GM23248 (cell line): ENCODE measurements at regions not wholly inside any gene's neighbourhood (a gene's known extent, or its start where the extent isn't known, plus 50 kb on each side); places are given as distances from the start of the nearest gene placed in this dataset.
A peak's percentile ranks its signal among the peaks of the same experiment; 100 is the strongest.

Experiments used
- DNase-seq: peaks from one replicate; pipeline ENCODE4 v3.0.0-alpha.2; 2015
- H2AFZ ChIP-seq: fragments of 200-600 bp; sonication (generic); 2 replicates; pipeline ENCODE4 v1.6.1; 2016; ENCODE audit warnings: antibody characterized with exemption
- H3F3A ChIP-seq: fragments of 200-600 bp; sonication (generic); 2 replicates; pipeline ENCODE4 v1.6.1; 2016; ENCODE audit warnings: mild to moderate bottlenecking, antibody characterized with exemption, mixed run types; ENCODE audit not compliant: insufficient read depth
- H3K27ac ChIP-seq: fragments of 200-600 bp; sonication (generic); 2 replicates; pipeline ENCODE4 v1.5.1; 2016; ENCODE audit warnings: mild to moderate bottlenecking
- H3K27me3 ChIP-seq: fragments of 200-600 bp; sonication (generic); replicated peaks from 2 replicates; pipeline ENCODE4 v1.6.1; 2016; ENCODE audit warnings: mild to moderate bottlenecking; ENCODE audit not compliant: insufficient read depth
- H3K36me3 ChIP-seq: fragments of 200-600 bp; sonication (generic); 2 replicates; pipeline ENCODE4 v1.6.1; 2016; ENCODE audit warnings: low read depth, mild to moderate bottlenecking
- H3K4me1 ChIP-seq: fragments of 200-600 bp; sonication (generic); 2 replicates; pipeline ENCODE4 v1.6.1; 2016; ENCODE audit warnings: mild to moderate bottlenecking; ENCODE audit not compliant: insufficient read depth
- H3K4me2 ChIP-seq: fragments of 200-600 bp; sonication (generic); one replicate; pipeline ENCODE4 v1.6.1; 2016; ENCODE audit warnings: mild to moderate bottlenecking; ENCODE audit not compliant: unreplicated experiment
- H3K4me3 ChIP-seq: fragments of 200-600 bp; sonication (generic); 2 replicates; pipeline ENCODE4 v1.5.1; 2016; ENCODE audit warnings: mild to moderate bottlenecking
- H3K79me2 ChIP-seq: fragments of 200-600 bp; sonication (generic); 2 replicates; pipeline ENCODE4 v1.6.1; 2016; ENCODE audit warnings: mild to moderate bottlenecking; ENCODE audit not compliant: insufficient read depth
- H3K9ac ChIP-seq: fragments of 200-600 bp; sonication (generic); 2 replicates; pipeline ENCODE4 v1.6.1; 2016; ENCODE audit warnings: mild to moderate bottlenecking
- H3K9me2 ChIP-seq: fragments of 200-600 bp; sonication (generic); 2 replicates; pipeline ENCODE4 v1.6.1; 2016; ENCODE audit warnings: mixed run types, mild to moderate bottlenecking, moderate library complexity; ENCODE audit not compliant: insufficient read depth
- H3K9me3 ChIP-seq: fragments of 200-600 bp; sonication (generic); one replicate; pipeline ENCODE4 v1.6.1; 2017; ENCODE audit warnings: low read depth
- H4K20me1 ChIP-seq: fragments of 200-600 bp; sonication (generic); 2 replicates; pipeline ENCODE4 v1.6.0; 2016; ENCODE audit not compliant: insufficient read depth
- EZH2 ChIP-seq: fragments of 200-600 bp; sonication (generic); IDR thresholded peaks from 2 replicates; pipeline ENCODE4 v1.6.1; 2018; ENCODE audit warnings: antibody characterized with exemption, mild to moderate bottlenecking; ENCODE audit not compliant: insufficient read depth, poor library complexity, severe bottlenecking
- EZH2phosphoT487 ChIP-seq: fragments of 200-600 bp; sonication (generic); IDR thresholded peaks from 2 replicates; pipeline ENCODE4 v1.6.1; 2018; ENCODE audit warnings: antibody characterized with exemption, moderate library complexity, mild to moderate bottlenecking, low read depth; ENCODE audit not compliant: insufficient read depth
- WGBS, 2 experiments: methylation state at CpG; one replicate each; pipeline ENCODE4 v1.1.6; 2015 to 2017; ENCODE audit warnings: low lambda C conversion rate in 2 of 2, low coverage in 1 of 2; ENCODE audit errors: missing lambda C conversion rate in 2 of 2; 5-methylcytosine and 5-hydroxymethylcytosine counted together
- in situ Hi-C: fragments of 300-500 bp; cut with MboI; formaldehyde crosslinking; loops from 2 replicates; pipeline ENCODE4 v1.15.0; 2020

DNA sequence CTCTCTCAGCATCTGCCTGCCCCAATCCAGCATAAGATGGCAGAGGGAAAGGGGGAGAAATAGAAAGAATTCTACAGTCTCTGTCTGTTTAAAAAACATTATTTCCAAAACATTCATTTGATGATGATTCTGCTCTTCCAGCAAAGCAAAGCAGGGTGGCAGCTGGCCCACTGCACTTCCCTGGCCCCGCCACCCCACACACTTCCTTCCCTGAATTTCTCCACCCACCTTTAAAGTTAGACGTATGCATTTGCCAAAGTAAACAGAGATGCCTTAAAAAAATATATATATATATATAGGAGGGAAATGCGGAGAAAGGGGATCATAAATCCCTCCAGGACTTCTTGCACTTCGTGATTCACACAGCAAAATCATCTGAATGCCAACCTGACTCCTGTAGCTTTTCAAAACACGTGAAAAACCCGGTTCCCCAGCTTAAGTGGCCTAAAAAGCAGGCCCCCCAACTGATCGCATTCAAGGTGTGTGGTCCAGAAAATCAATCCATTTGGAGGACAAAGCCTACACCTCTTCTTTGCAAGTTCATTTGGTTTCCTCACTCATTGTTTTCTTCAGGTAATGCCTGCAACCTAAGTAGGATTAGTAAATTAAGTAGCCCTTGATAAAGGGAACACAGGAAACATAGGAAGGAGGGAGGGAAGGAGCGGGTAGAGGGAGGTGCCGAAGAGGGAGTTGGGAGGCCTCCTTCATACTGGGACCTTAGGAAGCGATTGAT lies 68.8 kb downstream of the LLPH start:
- Histone ChIP-seq H3K9ac (no peak overlapping the region), H3K9me2 (no peaks in the 10 kb centered on the region), H4K20me1 (no peaks in the 10 kb centered on the region), H3K36me3 (no peaks in the 10 kb centered on the region), H3K9me3 (no peaks in the 10 kb centered on the region), H2AFZ (peak overlapping the region; percentile 47), H3K4me2 (peak overlapping the region; percentile 23), H3K4me3 (no peak overlapping the region), H3F3A (peaks cover 22% of the 10 kb centered on the region), H3K27me3 (no peaks in the 10 kb centered on the region), H3K79me2 (no peaks in the 10 kb centered on the region), H3K4me1 (peaks cover 38% of the 10 kb centered on the region), H3K27ac (no peak overlapping the region)
- no peak for TF ChIP-seq EZH2
- no peak for TF ChIP-seq EZH2phosphoT487
- in situ Hi-C loops = no loop called here
- WGBS, 2 experiments = 87 to 88% methylated on average over 10 of the region's 10 CpGs
- DNase-seq = no peak

DNA sequence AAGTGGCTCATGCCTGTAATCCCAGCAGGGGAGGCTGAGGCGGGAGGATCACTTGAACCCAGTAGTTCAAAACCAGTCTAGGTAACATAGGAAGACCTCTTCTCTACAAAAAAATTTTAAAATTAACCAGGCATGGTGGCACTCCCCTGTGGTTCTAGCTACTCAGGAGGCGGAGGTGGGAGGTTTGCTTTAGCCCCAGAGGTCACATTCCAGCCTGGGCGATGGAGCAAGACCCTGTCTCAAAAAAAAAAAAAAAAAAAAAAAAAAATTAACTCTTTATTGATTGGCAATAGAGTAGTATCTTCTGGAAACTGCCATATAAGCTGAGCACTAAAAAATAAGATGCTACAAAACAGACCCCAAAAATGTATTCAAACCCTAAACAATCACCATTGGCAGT lies 69.5 kb downstream of the LLPH start:
- no peak overlapping the region for H3K27ac ChIP-seq
- no peak overlapping the region for H3K4me2 ChIP-seq
- no peaks in the 10 kb centered on the region for H3K9me2 ChIP-seq
- peaks cover 35% of the 10 kb centered on the region for H3K4me1 ChIP-seq
- in situ Hi-C loops = no loop called here
- TF ChIP-seq EZH2phosphoT487 (no peak), EZH2 (no peak)
- H3K4me3 ChIP-seq = no peak overlapping the region
- WGBS, 2 experiments = 79 to 82% methylated on average over 3 of the region's 3 CpGs
- no peak overlapping the region for H3K9ac ChIP-seq
- H3K27me3 ChIP-seq = no peaks in the 10 kb centered on the region
- no peak for DNase-seq
- H3F3A ChIP-seq = peaks cover 19% of the 10 kb centered on the region
- H3K36me3 ChIP-seq = no peaks in the 10 kb centered on the region
- no peaks in the 10 kb centered on the region for H3K79me2 ChIP-seq
- H4K20me1 ChIP-seq = no peaks in the 10 kb centered on the region
- no peaks in the 10 kb centered on the region for H3K9me3 ChIP-seq
- H2AFZ ChIP-seq = no peak overlapping the region

DNA sequence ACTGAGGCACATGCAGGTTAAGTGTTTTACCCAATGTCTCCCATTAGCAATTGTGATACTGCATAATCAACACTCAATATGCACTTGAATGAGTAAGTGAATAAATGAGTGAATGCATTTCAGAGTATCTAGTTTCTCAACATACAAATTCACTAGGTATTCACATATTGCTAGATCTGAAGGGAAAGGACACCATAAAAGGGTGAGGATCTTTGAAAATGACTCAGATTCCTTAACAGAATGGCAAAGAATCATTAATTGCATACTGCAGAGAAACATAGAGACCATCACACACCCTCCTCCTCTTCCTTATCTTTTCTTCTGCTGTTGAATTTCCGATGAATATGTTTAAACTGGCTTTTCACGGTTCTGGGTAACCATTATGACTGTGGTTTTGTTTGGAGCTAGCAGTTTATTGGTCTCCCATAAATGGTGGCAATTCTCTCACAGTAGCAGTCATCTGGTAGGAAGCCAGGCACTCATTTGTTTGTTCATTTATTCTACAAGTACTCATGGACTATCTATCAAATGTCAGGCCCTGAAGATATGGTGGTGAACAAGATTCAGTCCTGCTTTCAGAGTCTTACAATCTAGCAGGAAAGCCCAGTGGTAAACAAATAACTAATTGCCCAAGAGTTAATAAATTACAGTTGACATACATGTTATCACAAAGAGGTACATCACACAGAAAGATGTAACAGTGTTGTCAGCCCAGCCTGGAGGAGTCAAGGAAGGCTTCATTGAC lies 70.2 kb downstream of the LLPH start:
- H3K9me3 ChIP-seq = no peaks in the 10 kb centered on the region
- H3K4me3 ChIP-seq = no peak overlapping the region
- 89 to 98% methylated on average over 2 of the region's 2 CpGs for WGBS, 2 experiments
- H2AFZ ChIP-seq = no peak overlapping the region
- H3K27me3 ChIP-seq = no peaks in the 10 kb centered on the region
- no peak overlapping the region for H3K27ac ChIP-seq
- in situ Hi-C loops = no loop called here
- no peak for DNase-seq
- H3K4me2 ChIP-seq = no peak overlapping the region
- no peaks in the 10 kb centered on the region for H3K36me3 ChIP-seq
- no peaks in the 10 kb centered on the region for H4K20me1 ChIP-seq
- TF ChIP-seq EZH2phosphoT487 (no peak), EZH2 (no peak)
- H3K4me1 ChIP-seq = peaks cover 27% of the 10 kb centered on the region
- peaks cover 11% of the 10 kb centered on the region for H3F3A ChIP-seq
- no peaks in the 10 kb centered on the region for H3K79me2 ChIP-seq
- no peaks in the 10 kb centered on the region for H3K9me2 ChIP-seq
- H3K9ac ChIP-seq = no peak overlapping the region

DNA sequence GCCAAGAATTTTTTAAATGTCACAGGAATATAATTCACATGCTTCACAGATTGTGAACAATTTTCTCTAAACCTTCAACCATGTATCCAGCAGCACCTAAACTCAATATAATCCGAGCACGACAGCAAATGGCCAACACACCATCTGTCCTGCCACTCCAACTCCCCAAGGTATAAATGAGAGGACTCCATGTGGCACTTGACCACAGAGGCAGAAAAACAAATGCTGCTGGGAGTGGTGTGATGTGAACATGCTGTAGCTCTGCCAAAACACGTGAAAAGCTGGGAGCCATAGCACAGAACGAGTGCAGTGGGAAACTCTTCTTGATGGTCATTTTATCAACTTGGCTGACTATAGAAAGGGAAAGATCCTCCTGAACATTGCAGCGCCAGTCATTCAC lies 70.9 kb downstream of the LLPH start:
- TF ChIP-seq EZH2 (no peak), EZH2phosphoT487 (no peak)
- H3F3A ChIP-seq = peaks cover 5% of the 10 kb centered on the region; the same call in 1 of the 2 replicates
- WGBS, 2 experiments = 79 to 80% methylated on average over 5 of the region's 5 CpGs
- DNase-seq = no peak
- H3K9me2 ChIP-seq = no peaks in the 10 kb centered on the region
- H3K4me1 ChIP-seq = peaks cover 20% of the 10 kb centered on the region
- no peaks in the 10 kb centered on the region for H3K79me2 ChIP-seq
- no peaks in the 10 kb centered on the region for H3K9me3 ChIP-seq
- no peak overlapping the region for H3K4me2 ChIP-seq
- no peak overlapping the region for H3K27ac ChIP-seq
- H3K36me3 ChIP-seq = no peaks in the 10 kb centered on the region
- H4K20me1 ChIP-seq = no peaks in the 10 kb centered on the region
- H3K9ac ChIP-seq = no peak overlapping the region
- in situ Hi-C loops = no loop called here
- no peak overlapping the region for H3K4me3 ChIP-seq
- no peaks in the 10 kb centered on the region for H3K27me3 ChIP-seq
- H2AFZ ChIP-seq = no peak overlapping the region
